Progenitor cell of endocrine pancreas (in vitro differentiated cells): ENCODE measurements at regions not wholly inside any gene's neighbourhood (a gene's known extent, or its start where the extent isn't known, plus 50 kb on each side); places are given as distances from the start of the nearest gene placed in this dataset.

Source experiments
- DNase-seq: peaks from one replicate; pipeline ENCODE4 v3.0.0; 2021; ENCODE audit warnings: low spot score; ENCODE audit not compliant: unreplicated experiment
- H3K27ac Mint-ChIP-seq: 2 replicates; pipeline ENCODE4 v1.8.0; 2021; ENCODE audit warnings: mild to moderate bottlenecking, moderate library complexity, mixed read lengths
- H3K27me3 Mint-ChIP-seq: 2 replicates; pipeline ENCODE4 v1.8.0; 2021; ENCODE audit warnings: mixed read lengths
- H3K36me3 Mint-ChIP-seq: 2 replicates; pipeline ENCODE4 v1.8.0; 2022; ENCODE audit warnings: mixed read lengths; ENCODE audit not compliant: insufficient read depth
- H3K4me1 Mint-ChIP-seq: 2 replicates; pipeline ENCODE4 v1.8.0; 2021; ENCODE audit warnings: low read depth, mixed read lengths
- H3K4me3 Mint-ChIP-seq: 2 replicates; pipeline ENCODE4 v1.8.0; 2021; ENCODE audit warnings: low read depth, mild to moderate bottlenecking, moderate library complexity, mixed read lengths
- H3K9me3 Mint-ChIP-seq: 2 replicates; pipeline ENCODE4 v1.8.0; 2021; ENCODE audit warnings: low read depth, mixed read lengths
- CTCF ChIP-seq: fragments of 200-600 bp; sonication (generic); IDR thresholded peaks from one replicate; pipeline ENCODE4 v1.5.0; 2021; ENCODE audit warnings: antibody characterized with exemption, mild to moderate bottlenecking; ENCODE audit not compliant: unreplicated experiment

- Mint-ChIP-seq H3K27ac (no peak overlapping the region), H3K27me3 (peaks cover 57% of the 10 kb centered on the region), H3K36me3 (no peaks in the 10 kb centered on the region), H3K4me1 (peaks cover 20% of the 10 kb centered on the region), H3K4me3 (no peak overlapping the region), H3K9me3 (no peaks in the 10 kb centered on the region)
- no peak for TF ChIP-seq CTCF
- DNase-seq: no peak
These were observed 293.6 kb downstream of the NSG2 start for GRCh38 chr5:174339130-174339529.

GRCh38 chr5:174340226-174340625 is 294.7 kb downstream of the NSG2 start:
- Mint-ChIP-seq H3K27me3 (peaks cover 51% of the 10 kb centered on the region), H3K27ac (no peak overlapping the region), H3K9me3 (no peaks in the 10 kb centered on the region), H3K4me1 (peaks cover 20% of the 10 kb centered on the region), H3K36me3 (no peaks in the 10 kb centered on the region), H3K4me3 (no peak overlapping the region)
- DNase-seq: no peak
- no peak for TF ChIP-seq CTCF

GRCh38 chr5:174342696-174343095 is 297.2 kb downstream of the NSG2 start:
- Mint-ChIP-seq H3K36me3 (no peaks in the 10 kb centered on the region), H3K9me3 (no peaks in the 10 kb centered on the region), H3K4me3 (no peak overlapping the region), H3K4me1 (peaks cover 9% of the 10 kb centered on the region), H3K27ac (no peak overlapping the region), H3K27me3 (peaks cover 39% of the 10 kb centered on the region)
- no peak for DNase-seq
- no peak for TF ChIP-seq CTCF

- Mint-ChIP-seq H3K27ac (no peak overlapping the region), H3K9me3 (no peaks in the 10 kb centered on the region), H3K27me3 (peaks cover 31% of the 10 kb centered on the region), H3K4me3 (no peak overlapping the region), H3K36me3 (no peaks in the 10 kb centered on the region), H3K4me1 (no peaks in the 10 kb centered on the region)
- DNase-seq: no peak
- no peak for TF ChIP-seq CTCF
These were observed 298.3 kb downstream of the NSG2 start for GRCh38 chr5:174343826-174344225.

GRCh38 chr5:174344335-174344734 is 298.8 kb downstream of the NSG2 start:
- H3K9me3 Mint-ChIP-seq: no peaks in the 10 kb centered on the region
- H3K4me1 Mint-ChIP-seq: no peaks in the 10 kb centered on the region
- TF ChIP-seq CTCF: no peak
- no peak overlapping the region for H3K4me3 Mint-ChIP-seq
- H3K27me3 Mint-ChIP-seq: peaks cover 27% of the 10 kb centered on the region
- H3K36me3 Mint-ChIP-seq: no peaks in the 10 kb centered on the region
- H3K27ac Mint-ChIP-seq: no peak overlapping the region
- DNase-seq: no peak
